ENCODE measurements at regions not wholly inside any gene's neighbourhood (a gene's known extent, or its start where the extent isn't known, plus 50 kb on each side); places are given as distances from the start of the nearest gene placed in this dataset.

- H3K4me3 ChIP-seq (ENCODE audit: low read length, poor library complexity, severe bottlenecking): no peak overlapping the region
- no peaks in the 10 kb centered on the region for H3K4me1 ChIP-seq (ENCODE audit: insufficient read depth, low read length, poor library complexity, severe bottlenecking)
- no peaks in the 10 kb centered on the region for H4K20me1 ChIP-seq (ENCODE audit: insufficient read depth, low read length, poor library complexity, severe bottlenecking)
- no peak overlapping the region for H2AFZ ChIP-seq (ENCODE audit: low read length)
- no peak overlapping the region for H3K9ac ChIP-seq (ENCODE audit: low read depth, low read length, poor library complexity, severe bottlenecking)
- TF ChIP-seq EZH2phosphoT487 (IDR thresholded peaks at IDR 0.05; ENCODE audit: borderline replicate concordance) (no peak), CTCF (conservative IDR thresholded peaks at IDR 0.05; ENCODE audit: low read length) (no peak)
- H3K9me3 ChIP-seq (ENCODE audit: insufficient read depth, low read depth, low read length): no peaks in the 10 kb centered on the region
- no peaks in the 10 kb centered on the region for H3F3A ChIP-seq (ENCODE audit: low read depth)
- H3K9me2 ChIP-seq (replicated peaks; ENCODE audit: low read depth, low read length): no peaks in the 10 kb centered on the region
- no peaks in the 10 kb centered on the region for H3K27me3 ChIP-seq (ENCODE audit: insufficient read depth, low read length, poor library complexity, severe bottlenecking)
- no peaks in the 10 kb centered on the region for H3K79me2 ChIP-seq (ENCODE audit: insufficient read depth, low read length)
- no peak overlapping the region for H3K4me2 ChIP-seq (ENCODE audit: low read depth, low read length, poor library complexity, severe bottlenecking)
- no peaks in the 10 kb centered on the region for H3K36me3 ChIP-seq (ENCODE audit: insufficient read depth, low read length)
These were observed 276.8 kb downstream of the PCNX1 start for GRCh38 chr14:71183876-71184689.

- H2AFZ ChIP-seq (ENCODE audit: low read length): no peak overlapping the region
- no peaks in the 10 kb centered on the region for H3K27me3 ChIP-seq (ENCODE audit: insufficient read depth, low read length, poor library complexity, severe bottlenecking)
- H3F3A ChIP-seq (ENCODE audit: low read depth): no peaks in the 10 kb centered on the region
- no peaks in the 10 kb centered on the region for H3K9me3 ChIP-seq (ENCODE audit: insufficient read depth, low read depth, low read length)
- H3K4me3 ChIP-seq (ENCODE audit: low read length, poor library complexity, severe bottlenecking): no peak overlapping the region
- no peaks in the 10 kb centered on the region for H3K79me2 ChIP-seq (ENCODE audit: insufficient read depth, low read length)
- H4K20me1 ChIP-seq (ENCODE audit: insufficient read depth, low read length, poor library complexity, severe bottlenecking): no peaks in the 10 kb centered on the region
- no peak for TF ChIP-seq CTCF (conservative IDR thresholded peaks at IDR 0.05; ENCODE audit: low read length)
- TF ChIP-seq EZH2phosphoT487 (IDR thresholded peaks at IDR 0.05; ENCODE audit: borderline replicate concordance): no peak
- H3K4me1 ChIP-seq (ENCODE audit: insufficient read depth, low read length, poor library complexity, severe bottlenecking): no peaks in the 10 kb centered on the region
- H3K9me2 ChIP-seq (replicated peaks; ENCODE audit: low read depth, low read length): no peaks in the 10 kb centered on the region
- H3K36me3 ChIP-seq (ENCODE audit: insufficient read depth, low read length): no peaks in the 10 kb centered on the region
- H3K4me2 ChIP-seq (ENCODE audit: low read depth, low read length, poor library complexity, severe bottlenecking): no peak overlapping the region
- H3K9ac ChIP-seq (ENCODE audit: low read depth, low read length, poor library complexity, severe bottlenecking): no peak overlapping the region
These were observed 278.4 kb downstream of the PCNX1 start for GRCh38 chr14:71185637-71186036.

- no peaks in the 10 kb centered on the region for H4K20me1 ChIP-seq (ENCODE audit: insufficient read depth, low read length, poor library complexity, severe bottlenecking)
- H3K9ac ChIP-seq (ENCODE audit: low read depth, low read length, poor library complexity, severe bottlenecking): no peak overlapping the region
These were observed 280.5 kb downstream of the PCNX1 start for GRCh38 chr14:71187633-71188356.

More at GRCh38 chr14:71187633-71188356, 280.5 kb downstream of the PCNX1 start:
- no peaks in the 10 kb centered on the region for H3K9me2 ChIP-seq (replicated peaks; ENCODE audit: low read depth, low read length)
- H2AFZ ChIP-seq (ENCODE audit: low read length): no peak overlapping the region
- H3F3A ChIP-seq (ENCODE audit: low read depth): no peaks in the 10 kb centered on the region
- no peak overlapping the region for H3K4me2 ChIP-seq (ENCODE audit: low read depth, low read length, poor library complexity, severe bottlenecking)
- no peaks in the 10 kb centered on the region for H3K36me3 ChIP-seq (ENCODE audit: insufficient read depth, low read length)
- H3K9me3 ChIP-seq (ENCODE audit: insufficient read depth, low read depth, low read length): no peaks in the 10 kb centered on the region
- no peaks in the 10 kb centered on the region for H3K4me1 ChIP-seq (ENCODE audit: insufficient read depth, low read length, poor library complexity, severe bottlenecking)
- no peak overlapping the region for H3K4me3 ChIP-seq (ENCODE audit: low read length, poor library complexity, severe bottlenecking)
- H3K27me3 ChIP-seq (ENCODE audit: insufficient read depth, low read length, poor library complexity, severe bottlenecking): no peaks in the 10 kb centered on the region
- no peaks in the 10 kb centered on the region for H3K79me2 ChIP-seq (ENCODE audit: insufficient read depth, low read length)
- no peak for TF ChIP-seq EZH2phosphoT487 (IDR thresholded peaks at IDR 0.05; ENCODE audit: borderline replicate concordance)
- TF ChIP-seq CTCF (conservative IDR thresholded peaks at IDR 0.05; ENCODE audit: low read length): no peak

Data from Loucy (cell line).